GM19463 (cell line): ENCODE measurements at regions not wholly inside any gene's neighbourhood (a gene's known extent, or its start where the extent isn't known, plus 50 kb on each side); places are given as distances from the start of the nearest gene placed in this dataset.

Experiments used
- ATAC-seq: cut with Tn5 transposase; IDR thresholded peaks from one replicate; pipeline ENCODE4 v1.9.1; 2021; ENCODE audit warnings: mild to moderate bottlenecking, moderate library complexity; ENCODE audit not compliant: unreplicated experiment

GRCh38 chr3:180528843-180529242 is 73.1 kb upstream of the TTC14 start:
- no peak for ATAC-seq

GRCh38 chr3:180529778-180530177 is 72.2 kb upstream of the TTC14 start:
- no peak for ATAC-seq

- ATAC-seq = no peak
Observed at GRCh38 chr3:180530276-180530675, 71.7 kb upstream of the TTC14 start.

- ATAC-seq = no peak
Observed at GRCh38 chr3:180531303-180532278, 70.4 kb upstream of the TTC14 start.

- ATAC-seq = no peak
Observed at GRCh38 chr3:180534828-180535227, 67.1 kb upstream of the TTC14 start.

DNA sequence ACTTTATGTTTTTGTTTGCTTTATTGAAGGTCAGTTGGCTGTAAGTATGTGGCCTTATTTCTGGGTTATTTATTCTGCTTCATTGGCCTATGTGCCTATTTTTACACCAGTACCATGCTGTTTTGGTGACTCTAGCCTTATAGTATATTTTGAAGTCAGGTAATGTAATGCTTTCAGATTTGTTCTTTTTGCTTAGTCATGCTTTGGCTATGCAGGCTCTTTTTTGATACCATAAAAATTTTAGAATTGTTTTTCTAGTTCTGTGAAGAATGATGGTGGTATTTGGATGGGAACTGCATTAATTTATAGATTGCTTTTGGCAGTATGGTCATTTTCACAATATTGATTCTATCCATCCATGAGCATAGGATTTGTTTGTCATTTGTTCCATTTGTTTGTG is 63.5 kb upstream of the TTC14 start:
- ATAC-seq = no peak

GRCh38 chr3:180543877-180544276 is 58.1 kb upstream of the TTC14 start:
- no peak for ATAC-seq

DNA sequence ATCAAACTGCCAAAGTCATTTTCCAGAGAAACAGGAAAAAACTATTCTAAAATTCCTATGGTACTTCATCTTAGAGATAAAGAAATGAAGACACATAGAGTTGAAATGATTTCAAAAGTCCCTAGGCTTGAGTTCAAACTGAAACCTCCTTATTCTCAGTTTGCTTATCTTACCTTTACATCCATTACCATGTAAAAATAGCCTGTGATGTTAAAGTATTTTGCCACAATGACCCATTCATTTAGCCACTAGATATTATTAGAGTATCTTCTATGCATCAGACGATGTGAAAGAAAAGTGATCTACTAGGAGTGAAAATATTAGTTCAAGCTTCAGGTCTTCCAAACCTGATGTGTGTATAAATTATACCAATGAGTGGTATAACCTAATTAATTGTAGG is 55.1 kb upstream of the TTC14 start:
- ATAC-seq = no peak

GRCh38 chr3:180548050-180548449 is 53.9 kb upstream of the TTC14 start:
- ATAC-seq = no peak
